PC-3 (cell line): ENCODE measurements at regions not wholly inside any gene's neighbourhood (a gene's known extent, or its start where the extent isn't known, plus 50 kb on each side); places are given as distances from the start of the nearest gene placed in this dataset.

Experiments used
- EZH2 ChIP-seq: fragments of 300-600 bp; sonication (generic); IDR thresholded peaks from one replicate; pipeline ENCODE4 v1.6.1; 2017; ENCODE audit warnings: antibody characterized with exemption, mild to moderate bottlenecking, low read length; ENCODE audit not compliant: unreplicated experiment
- EZH2phosphoT487 ChIP-seq: fragments of 300-600 bp; sonication (generic); IDR thresholded peaks from 2 replicates; pipeline ENCODE4 v1.6.1; 2018; ENCODE audit warnings: mild to moderate bottlenecking, antibody characterized with exemption, low read length, borderline replicate concordance
- TF ChIP-seq, protein P1 (sequence below): fragments of 300-600 bp; sonication (generic); conservative IDR thresholded peaks from 2 replicates; pipeline ENCODE4 v1.5.1; 2017; ENCODE audit warnings: antibody characterized with exemption, low read depth, mild to moderate bottlenecking, low read length

GRCh38 chr4:120508036-120508435 lies 414.5 kb downstream of the PRDM5 start:
- TF ChIP-seq EZH2 (no peak), EZH2phosphoT487 (no peak)
- TF ChIP-seq, protein P1, sequence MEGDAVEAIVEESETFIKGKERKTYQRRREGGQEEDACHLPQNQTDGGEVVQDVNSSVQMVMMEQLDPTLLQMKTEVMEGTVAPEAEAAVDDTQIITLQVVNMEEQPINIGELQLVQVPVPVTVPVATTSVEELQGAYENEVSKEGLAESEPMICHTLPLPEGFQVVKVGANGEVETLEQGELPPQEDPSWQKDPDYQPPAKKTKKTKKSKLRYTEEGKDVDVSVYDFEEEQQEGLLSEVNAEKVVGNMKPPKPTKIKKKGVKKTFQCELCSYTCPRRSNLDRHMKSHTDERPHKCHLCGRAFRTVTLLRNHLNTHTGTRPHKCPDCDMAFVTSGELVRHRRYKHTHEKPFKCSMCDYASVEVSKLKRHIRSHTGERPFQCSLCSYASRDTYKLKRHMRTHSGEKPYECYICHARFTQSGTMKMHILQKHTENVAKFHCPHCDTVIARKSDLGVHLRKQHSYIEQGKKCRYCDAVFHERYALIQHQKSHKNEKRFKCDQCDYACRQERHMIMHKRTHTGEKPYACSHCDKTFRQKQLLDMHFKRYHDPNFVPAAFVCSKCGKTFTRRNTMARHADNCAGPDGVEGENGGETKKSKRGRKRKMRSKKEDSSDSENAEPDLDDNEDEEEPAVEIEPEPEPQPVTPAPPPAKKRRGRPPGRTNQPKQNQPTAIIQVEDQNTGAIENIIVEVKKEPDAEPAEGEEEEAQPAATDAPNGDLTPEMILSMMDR, result no peak
